NB4 (cell line): ENCODE measurements at regions not wholly inside any gene's neighbourhood (a gene's known extent, or its start where the extent isn't known, plus 50 kb on each side); places are given as distances from the start of the nearest gene placed in this dataset.

Experiments used
- DNase-seq: peaks from one replicate; pipeline ENCODE4 v3.0.0; 2010; ENCODE audit warnings: low read depth
- H3K4me3 ChIP-seq: one replicate; pipeline ENCODE4 v1.5.1; 2011; ENCODE audit warnings: mild to moderate bottlenecking, low read depth, low read length, moderate library complexity
- CTCF ChIP-seq: IDR thresholded peaks from one replicate; pipeline ENCODE4 v1.5.1; 2012; ENCODE audit warnings: low read depth, low read length
- MAX ChIP-seq: IDR thresholded peaks from 2 replicates; pipeline ENCODE4 v1.6.1; 2011; ENCODE audit warnings: low read depth, low read length
- MYC ChIP-seq: IDR thresholded peaks from 2 replicates; pipeline ENCODE4 v1.6.1; 2011; ENCODE audit warnings: low read depth, low read length
- POLR2A ChIP-seq: IDR thresholded peaks from 2 replicates; pipeline ENCODE4 v1.6.1; 2011; ENCODE audit warnings: mild to moderate bottlenecking; ENCODE audit not compliant: insufficient read length; ENCODE audit errors: extremely low read depth

DNA sequence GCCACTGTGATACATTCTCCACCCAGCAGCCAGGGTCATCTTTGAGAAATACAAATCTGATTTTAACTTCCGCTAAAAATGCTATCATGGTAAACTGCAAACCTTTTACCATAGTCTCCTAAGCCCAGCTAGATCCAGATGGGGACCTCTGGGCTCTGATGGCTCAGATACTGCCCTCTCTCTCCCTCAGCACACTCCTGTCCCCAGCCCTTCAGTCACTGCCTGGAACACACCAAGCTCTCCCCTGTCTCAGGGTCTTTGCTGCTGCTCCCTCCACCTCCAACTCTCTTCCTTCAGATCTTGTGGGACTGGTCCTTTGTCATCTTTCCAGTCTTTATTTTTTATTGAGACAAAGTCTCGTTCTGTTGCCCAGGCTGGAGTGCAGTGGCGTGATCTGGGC lies 65.1 kb downstream of the SPRY4 start:
- DNase-seq: no peak
- TF ChIP-seq MYC (no peak), CTCF (no peak), MAX (no peak)
- no peak overlapping the region for H3K4me3 ChIP-seq

DNA sequence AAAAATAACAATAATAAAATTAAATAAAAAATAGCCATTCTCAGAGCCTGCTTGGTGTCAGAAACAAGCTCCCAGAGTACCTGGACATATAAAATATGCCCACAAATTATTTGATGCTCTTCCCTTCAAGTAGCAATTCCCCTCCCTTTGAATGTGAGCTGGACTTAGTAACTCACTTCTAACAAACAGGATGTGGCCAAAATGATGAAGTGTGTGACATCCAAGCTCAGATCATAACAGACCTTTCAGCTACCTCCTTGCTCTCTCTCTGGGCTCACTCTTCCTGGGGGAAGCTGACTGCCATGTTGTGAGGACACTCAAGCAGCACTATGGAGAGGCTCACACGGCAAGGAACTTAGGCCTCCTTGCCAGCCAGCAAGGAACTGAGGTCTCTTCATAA lies 69.0 kb downstream of the SPRY4 start:
- DNase-seq: no peak
- no peak for TF ChIP-seq CTCF
- no peak for TF ChIP-seq MAX
- TF ChIP-seq POLR2A: no peak
- TF ChIP-seq MYC: no peak
- H3K4me3 ChIP-seq: no peak overlapping the region

DNA sequence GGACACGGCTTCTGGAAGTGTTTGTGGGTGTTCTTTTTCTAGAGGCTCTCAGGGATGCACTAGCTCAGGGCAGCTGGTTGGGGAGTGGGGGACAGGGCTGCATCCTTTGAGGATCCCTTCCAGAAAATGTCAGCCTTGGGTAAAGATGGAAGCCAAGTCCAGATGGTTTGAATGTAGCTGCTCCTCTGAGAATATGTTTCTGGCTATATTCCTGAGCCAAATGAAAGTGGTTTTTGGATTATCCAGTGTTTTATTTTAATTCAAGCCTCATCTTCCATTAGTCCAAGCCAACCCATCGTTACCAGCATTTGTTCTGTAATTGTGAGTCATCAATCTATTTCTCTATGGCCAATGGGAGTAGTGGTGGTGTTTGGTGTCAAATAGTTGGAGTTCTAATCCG lies 70.4 kb downstream of the SPRY4 start:
- TF ChIP-seq POLR2A (no peak), CTCF (no peak), MYC (no peak), MAX (no peak)
- H3K4me3 ChIP-seq: no peak overlapping the region

GRCh38 chr5:142253938-142254337 lies 70.9 kb downstream of the SPRY4 start:
- no peak overlapping the region for H3K4me3 ChIP-seq
- TF ChIP-seq MYC (no peak), CTCF (no peak), MAX (no peak), POLR2A (no peak)
- no peak for DNase-seq

More for the DNA sequence above, 70.4 kb downstream of the SPRY4 start:
- DNase-seq: no peak

GRCh38 chr5:142250119-142250518 lies 74.7 kb downstream of the SPRY4 start:
- DNase-seq: no peak
- H3K4me3 ChIP-seq: no peak overlapping the region

More at GRCh38 chr5:142250119-142250518, 74.7 kb downstream of the SPRY4 start:
- TF ChIP-seq POLR2A (no peak), MYC (no peak), CTCF (no peak), MAX (no peak)
